H1 (cell line): ENCODE measurements at regions not wholly inside any gene's neighbourhood (a gene's known extent, or its start where the extent isn't known, plus 50 kb on each side); places are given as distances from the start of the nearest gene placed in this dataset.

Experiments
- ATF2 ChIP-seq: IDR thresholded peaks from 2 replicates; pipeline ENCODE4 v1.6.1; 2012; ENCODE audit warnings: low read length, inconsistent platforms
- BRCA1 ChIP-seq: IDR thresholded peaks from 2 replicates; pipeline ENCODE4 v1.6.1; 2012; ENCODE audit warnings: low read depth, low read length, improper control_type of control experiment
- CBX5 ChIP-seq: fragments of 300-800, 300-1000 bp; sonication (generic); IDR thresholded peaks from 2 replicates; pipeline ENCODE4 v1.7.1; 2016; ENCODE audit warnings: antibody characterized with exemption, low read length, low read depth
- E2F6 ChIP-seq: IDR thresholded peaks from 2 replicates; pipeline ENCODE4 v1.6.1; 2012; ENCODE audit warnings: inconsistent platforms
- GABPA ChIP-seq: IDR thresholded peaks from 2 replicates; pipeline ENCODE4 v1.6.1; 2011; ENCODE audit warnings: mild to moderate bottlenecking, low read length, moderate library complexity, borderline replicate concordance; ENCODE audit not compliant: insufficient read depth
- RXRA ChIP-seq: IDR thresholded peaks from 2 replicates; pipeline ENCODE4 v1.6.1; 2011; ENCODE audit warnings: low read depth, mild to moderate bottlenecking, low read length, moderate library complexity; ENCODE audit not compliant: insufficient read depth
- SIN3A ChIP-seq, 2 experiments: IDR thresholded peaks in 1 of 2; conservative IDR thresholded peaks in 1 of 2; 2 replicates each; pipeline ENCODE4 v1.6.1; 2011 to 2012; ENCODE audit warnings: low read length in 2 of 2, improper control_type of control experiment in 1 of 2, low read depth in 1 of 2, mild to moderate bottlenecking in 1 of 2

GRCh38 chr12:18151036-18151435 is 61.0 kb upstream of the RERGL start (continued):
- no peak for TF ChIP-seq GABPA
- TF ChIP-seq SIN3A (conservative IDR thresholded peaks at IDR 0.05 in 1 of 2, IDR thresholded peaks at IDR 0.05 in 1 of 2; ENCODE audit: low read depth in 1 of 2, low read length in 2 of 2): no peak
- TF ChIP-seq BRCA1: no peak
- TF ChIP-seq E2F6: no peak
- no peak for TF ChIP-seq RXRA
- no peak for TF ChIP-seq CBX5
- no peak for TF ChIP-seq ATF2
